ENCODE measurements at regions not wholly inside any gene's neighbourhood (a gene's known extent, or its start where the extent isn't known, plus 50 kb on each side); places are given as distances from the start of the nearest gene placed in this dataset.
"Not testable (repeated sequence)": the region's sequence is repeated elsewhere in the genome, so short reads cannot be mapped to it uniquely, and the experiment has no call there.

DNA sequence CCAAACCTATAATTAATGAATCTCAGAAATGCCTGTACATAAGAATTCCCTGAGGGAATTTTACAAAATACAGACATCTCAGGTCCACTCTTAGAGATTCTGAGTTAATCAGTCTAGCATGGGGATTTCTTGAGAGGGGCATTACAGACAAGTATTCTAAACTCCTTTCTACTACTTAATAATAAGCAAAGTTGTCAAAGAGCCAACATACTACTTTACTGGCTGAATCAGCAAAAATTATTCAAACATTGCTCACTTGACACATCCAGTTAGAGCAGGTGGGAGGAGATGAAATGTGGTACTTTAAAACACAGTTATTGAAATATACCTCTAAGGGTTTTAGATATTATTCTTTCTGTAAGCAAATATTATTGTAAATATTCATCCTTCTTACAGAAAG is 1164.7 kb downstream of the CDY2B start:
- DNase-seq (no peak), ATAC-seq (no peak)
- intact Hi-C loops (cut with micrococcal nuclease) = no loop called here

DNA sequence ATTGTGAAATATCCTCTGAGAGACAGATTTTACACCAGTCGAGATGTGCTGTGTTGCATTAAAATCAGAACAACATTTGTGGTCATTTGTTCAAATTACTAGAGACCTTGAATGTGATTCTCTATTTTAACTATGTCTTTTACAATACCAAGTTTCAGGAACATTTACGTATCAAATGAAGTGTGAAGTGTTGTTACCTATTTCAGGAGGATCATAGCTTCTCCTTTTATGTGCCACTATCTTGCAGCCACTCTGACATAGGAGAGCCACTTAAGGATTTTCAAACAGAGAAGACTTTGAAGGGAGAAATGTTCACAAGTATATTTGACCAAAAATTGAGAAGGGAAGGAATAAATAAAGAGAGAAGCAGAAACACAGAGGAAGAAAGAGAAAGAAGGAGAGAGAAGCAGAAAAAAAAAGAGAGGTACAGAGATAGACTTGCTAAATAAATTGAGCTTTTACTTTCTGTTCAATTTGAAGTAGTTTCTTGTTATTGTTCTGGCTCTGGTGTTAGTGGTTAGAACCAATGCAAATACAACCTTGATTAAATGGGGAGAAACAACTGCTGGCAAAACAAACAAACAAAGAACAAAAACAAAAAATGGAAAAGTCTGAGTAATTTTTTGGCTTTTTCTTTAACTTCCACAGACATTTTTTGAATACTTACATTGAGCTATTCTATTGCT is 1206.8 kb downstream of the CDY2B start:
- DNase-seq = no peak
- no peak for ATAC-seq
- intact Hi-C loops (cut with micrococcal nuclease) = no loop called here

DNA sequence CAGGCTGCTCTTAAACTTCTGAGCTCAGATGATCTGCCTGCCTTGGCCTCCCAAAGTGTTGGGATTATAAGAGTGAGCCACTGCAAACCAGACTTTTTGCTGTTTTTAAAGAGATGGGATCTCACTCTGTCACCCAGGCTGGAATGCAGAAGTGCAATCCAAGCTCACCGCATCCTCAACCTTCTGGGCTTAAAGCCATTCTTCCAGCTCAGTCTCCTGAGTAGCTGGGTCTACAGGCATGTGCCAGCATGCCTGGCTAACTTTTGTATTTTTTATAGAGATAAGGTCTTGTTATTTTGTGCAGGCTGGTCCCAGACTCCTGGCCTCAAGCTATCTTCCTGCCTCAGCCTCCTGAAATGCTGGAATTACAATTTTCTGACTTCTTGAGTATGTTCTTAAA is 1211.6 kb downstream of the CDY2B start:
- ATAC-seq = no peak
- no peak for DNase-seq
- intact Hi-C loops (cut with micrococcal nuclease) = no loop called here

DNA sequence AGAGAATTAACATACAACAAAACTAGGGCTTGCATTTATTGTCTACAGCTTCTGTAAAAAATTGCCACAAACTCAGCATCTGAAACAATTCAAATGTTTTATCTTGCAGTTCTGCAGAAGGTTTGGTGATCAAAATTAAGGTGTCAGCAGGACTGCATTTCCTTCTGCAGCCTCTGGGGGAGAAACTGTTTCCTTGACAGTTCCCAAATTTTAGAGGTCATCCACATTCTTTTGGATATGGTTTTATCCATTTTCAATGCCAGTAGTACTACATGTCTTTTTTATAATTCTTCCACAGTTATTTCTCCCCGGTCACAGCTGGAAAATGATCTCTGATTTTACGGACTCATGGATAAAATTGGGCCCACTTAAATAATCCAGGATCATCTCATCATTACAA is 1217.3 kb downstream of the CDY2B start:
- ATAC-seq (no peak), DNase-seq (no peak)
- intact Hi-C loops (cut with micrococcal nuclease) = no loop called here

DNA sequence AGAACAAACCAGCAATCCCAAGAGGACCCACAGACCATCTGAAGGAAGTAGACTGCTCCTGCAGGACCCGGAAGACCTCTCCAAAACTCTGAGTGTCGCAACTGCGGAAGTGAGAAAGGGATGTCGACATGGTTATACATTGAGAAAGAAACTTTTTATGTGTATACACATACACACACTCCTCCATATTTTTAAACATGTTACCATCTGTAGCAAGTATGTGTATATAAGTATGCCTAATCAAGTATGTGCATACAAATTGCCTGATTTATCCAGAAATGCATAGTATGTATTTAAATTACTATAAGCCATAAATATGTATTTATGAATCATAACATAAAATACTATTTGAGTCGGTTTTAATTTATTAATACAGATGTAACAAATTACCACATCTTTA is 1220.7 kb downstream of the CDY2B start:
- intact Hi-C loops (cut with micrococcal nuclease) = no loop called here
- ATAC-seq = no peak
- no peak for DNase-seq

DNA sequence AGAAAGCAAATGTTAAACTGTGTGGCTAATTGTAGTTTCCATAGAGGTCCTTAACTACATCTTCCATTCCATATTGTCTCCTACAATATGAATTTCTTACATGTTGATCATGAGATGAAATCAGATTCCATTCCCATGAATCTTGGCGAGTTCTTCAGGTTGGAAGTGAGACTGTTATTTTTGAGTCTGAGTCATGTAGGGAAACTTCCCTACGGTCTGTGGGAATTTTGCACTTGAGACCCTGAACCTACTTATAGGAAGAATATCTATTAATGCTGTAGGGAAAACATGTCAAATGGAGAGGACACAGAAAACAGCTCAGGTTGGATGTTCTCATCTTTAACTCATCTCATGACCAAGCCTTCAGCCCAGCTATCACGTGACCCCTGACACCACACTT is 1226.0 kb downstream of the CDY2B start:
- ATAC-seq = no peak
- intact Hi-C loops (cut with micrococcal nuclease) = no loop called here

DNA sequence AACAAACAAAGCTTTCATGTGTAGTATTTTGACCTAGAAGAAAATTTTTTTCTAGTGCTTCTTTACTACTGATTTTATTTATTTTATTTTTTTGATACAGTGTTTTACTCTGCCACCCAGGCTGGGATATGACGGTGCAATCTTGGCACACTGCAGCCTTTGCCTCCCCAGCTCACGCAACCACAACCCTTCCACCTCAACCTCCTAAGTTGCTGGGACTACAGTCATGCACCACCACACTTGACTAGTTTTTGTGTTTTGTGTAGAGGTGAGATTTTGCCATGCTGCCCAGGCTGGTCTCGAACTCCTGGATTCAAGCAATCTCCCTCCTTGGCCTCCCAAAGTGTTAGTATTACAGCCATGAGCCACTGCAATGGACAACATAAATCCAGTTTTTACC is 1234.0 kb downstream of the CDY2B start:
- intact Hi-C loops (cut with micrococcal nuclease) = no loop called here
- DNase-seq = no peak

More for the DNA sequence above, 1226.0 kb downstream of the CDY2B start:
- no peak for DNase-seq

DNA sequence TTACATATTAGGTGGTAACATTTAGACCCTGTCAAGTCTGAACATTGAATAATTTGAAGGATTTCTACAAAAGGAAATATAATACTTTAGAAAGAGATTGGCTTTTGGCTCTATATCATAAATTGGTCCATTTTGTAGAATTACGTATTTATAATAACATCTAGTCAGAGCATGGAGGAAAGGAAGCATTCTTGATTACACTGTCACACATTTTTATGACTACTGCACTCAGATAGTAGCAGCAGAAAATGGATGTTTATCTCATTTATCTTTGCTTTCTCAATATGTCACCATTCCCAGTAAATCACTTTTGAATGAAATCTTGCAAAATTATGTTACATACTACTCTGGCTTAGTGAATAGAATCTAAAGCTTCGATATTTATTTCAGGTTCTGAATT is 1234.6 kb downstream of the CDY2B start:
- intact Hi-C loops (cut with micrococcal nuclease) = no loop called here
- ATAC-seq (no peak), DNase-seq (no peak)

More for the DNA sequence above, 1234.0 kb downstream of the CDY2B start:
- ATAC-seq = no peak

DNA sequence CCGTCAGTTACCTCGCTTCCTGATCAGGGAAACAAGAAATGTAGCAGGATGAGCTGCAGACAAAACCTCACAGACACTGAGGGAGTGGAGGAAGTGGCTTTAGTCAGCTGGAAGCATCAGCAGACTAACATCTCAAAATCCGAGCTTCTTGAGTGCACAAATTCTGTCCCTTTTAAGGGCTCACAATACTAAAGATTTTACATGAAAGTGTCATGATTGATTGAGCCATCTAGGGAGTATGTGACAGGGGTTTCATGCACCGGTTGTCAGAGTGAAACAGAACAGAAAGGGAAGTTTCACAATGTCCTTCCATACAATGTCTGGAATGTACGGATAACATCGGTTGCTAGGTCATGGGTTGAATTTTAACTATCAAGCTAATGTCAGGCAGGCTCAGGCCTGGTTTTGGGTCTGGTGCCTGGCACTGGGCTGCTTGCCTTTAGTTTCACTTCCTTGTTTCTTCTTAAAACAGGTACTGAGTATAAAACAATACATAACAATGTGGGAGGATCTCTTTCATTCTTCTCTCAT is 1235.7 kb downstream of the CDY2B start:
- DNase-seq (no peak), ATAC-seq (no peak)
- intact Hi-C loops (cut with micrococcal nuclease) = no loop called here

DNA sequence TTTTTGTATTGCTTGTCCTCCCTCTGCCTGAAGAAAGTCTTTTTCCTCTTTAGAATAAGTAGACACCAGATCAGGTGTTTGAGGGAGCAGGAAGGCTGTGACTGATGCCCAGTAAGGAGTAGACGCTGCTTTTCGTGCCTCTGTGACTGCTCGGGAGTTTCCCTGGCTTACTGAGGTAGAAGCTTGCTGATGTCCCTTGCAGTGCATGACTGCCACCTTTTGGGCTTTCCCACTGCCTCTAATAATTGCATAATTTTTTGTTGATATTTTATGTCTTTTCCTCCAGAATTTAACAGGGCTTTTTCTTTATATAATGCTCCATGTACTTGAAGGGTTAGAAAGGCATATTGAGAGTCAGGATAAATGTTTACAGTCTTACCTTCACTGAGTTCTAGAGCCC is 1240.2 kb downstream of the CDY2B start:
- no peak for ATAC-seq
- no peak for DNase-seq
- intact Hi-C loops (cut with micrococcal nuclease) = no loop called here

DNA sequence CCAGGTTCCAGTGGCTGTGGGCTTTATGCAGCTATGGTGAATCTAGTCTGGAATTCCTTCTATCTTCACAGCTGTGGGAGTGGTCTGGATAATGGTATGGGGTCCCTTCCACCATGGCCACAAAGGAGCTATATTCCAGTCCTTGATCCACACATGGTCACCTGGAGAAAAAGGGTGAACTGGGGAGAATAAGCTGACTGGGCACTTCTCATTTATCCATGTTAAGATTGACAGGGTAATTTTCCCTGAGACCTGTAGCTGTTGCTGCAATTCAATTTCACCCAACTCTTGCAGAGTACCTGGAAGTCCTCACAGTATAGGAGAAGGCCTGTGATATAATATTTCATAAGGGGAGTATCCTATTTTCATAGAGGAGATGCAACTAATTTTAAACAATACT is 1241.3 kb downstream of the CDY2B start:
- DNase-seq; intact Hi-C loops (cut with micrococcal nuclease); ATAC-seq: not testable (repeated sequence)

DNA sequence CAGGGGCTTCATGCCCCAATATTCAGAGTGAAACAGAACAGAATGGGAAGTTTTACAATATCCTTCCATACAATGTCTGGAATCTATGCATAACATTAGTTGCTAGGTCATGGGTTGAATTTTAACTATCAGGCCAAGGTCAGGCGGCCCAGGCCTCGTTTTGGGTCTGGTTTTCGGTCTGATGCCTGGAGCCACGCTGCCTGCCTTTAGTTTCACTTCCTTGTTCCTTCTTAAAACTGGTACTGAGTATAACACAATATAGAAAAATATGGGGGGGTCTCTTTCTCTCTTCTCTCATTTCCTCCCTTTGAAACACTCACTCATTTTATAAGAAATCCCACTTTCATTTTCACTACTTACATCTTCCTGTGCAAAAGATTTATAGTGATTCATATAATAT is 1243.8 kb downstream of the CDY2B start:
- ATAC-seq (no peak), DNase-seq (no peak)
- intact Hi-C loops (cut with micrococcal nuclease) = no loop called here

DNA sequence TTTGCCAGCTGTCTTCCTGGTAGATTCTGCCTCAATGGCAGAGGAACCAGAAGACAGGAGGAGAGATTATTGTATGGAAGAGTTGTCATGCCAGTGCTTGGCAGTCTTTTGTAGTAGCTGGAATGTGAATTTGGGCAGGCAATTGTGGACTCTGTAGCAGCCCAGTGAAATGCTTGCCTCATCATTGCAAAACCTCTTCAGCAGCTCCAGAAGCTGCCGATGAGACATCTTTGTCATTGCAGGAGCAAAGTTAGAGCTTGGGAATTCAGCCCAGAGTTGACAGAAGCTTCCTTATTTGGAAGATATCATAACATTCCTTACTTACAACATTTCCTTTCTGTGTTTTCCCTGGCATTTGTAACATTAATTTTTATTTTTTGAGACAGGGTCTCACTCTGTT is 1250.9 kb downstream of the CDY2B start:
- intact Hi-C loops (cut with micrococcal nuclease) = no loop called here
- no peak for ATAC-seq
- DNase-seq = no peak

DNA sequence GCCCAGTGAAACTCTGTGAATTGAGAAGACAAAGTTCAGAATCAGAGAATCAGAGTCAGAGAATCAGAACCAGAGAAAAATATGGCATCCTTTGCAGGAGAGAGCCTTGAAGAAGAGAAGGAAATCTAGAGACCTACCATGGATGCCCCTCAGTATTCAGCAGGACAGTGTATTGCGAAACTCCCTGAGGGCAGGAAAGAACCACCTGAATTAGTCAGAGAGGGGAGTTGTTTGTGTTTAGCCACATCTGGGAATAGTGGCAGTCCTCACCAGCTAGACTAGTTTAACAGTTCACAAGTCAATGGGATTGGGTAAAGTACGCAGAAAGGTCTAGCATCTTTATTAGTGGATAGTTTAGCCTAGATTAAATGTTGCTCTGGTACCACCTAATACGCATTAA is 1252.9 kb downstream of the CDY2B start:
- intact Hi-C loops (cut with micrococcal nuclease) = no loop called here
- DNase-seq (no peak), ATAC-seq (no peak)

DNA sequence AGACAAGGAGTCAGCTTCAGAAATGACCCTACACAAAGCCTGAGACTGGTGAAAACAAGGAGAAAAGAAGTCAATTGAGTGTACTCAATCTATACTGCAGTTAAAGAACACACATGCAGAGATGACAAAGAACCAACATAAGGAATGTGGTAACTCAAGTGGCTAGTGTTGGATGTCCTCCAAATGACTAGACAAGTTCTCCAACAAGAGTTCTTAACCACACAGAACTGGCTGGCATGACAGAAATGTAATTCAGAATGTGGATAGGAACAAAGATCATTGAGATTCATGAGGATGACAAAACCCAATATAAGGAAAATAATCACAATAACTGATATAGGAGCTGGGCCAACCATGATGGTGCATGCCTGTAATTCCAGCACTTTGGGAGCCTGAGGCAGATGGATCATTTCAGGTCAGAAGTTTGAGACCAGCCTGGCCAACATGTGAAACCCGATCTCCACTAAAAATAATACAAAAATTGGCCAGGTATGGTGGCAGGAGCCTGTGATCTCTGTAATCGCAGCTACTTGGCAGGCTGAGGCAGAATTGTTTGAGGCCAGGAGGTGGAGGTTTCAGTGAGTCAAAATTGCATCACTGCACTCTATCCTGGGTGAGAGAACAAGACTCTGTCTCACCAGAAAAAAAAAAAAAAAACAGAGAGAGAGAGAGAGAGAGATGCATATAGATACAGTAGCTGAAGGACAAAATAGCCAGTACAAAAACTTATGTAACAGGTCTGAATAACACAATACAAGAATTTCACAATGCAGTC is 1263.6 kb downstream of the CDY2B start:
- no peak for ATAC-seq
- no peak for DNase-seq
- intact Hi-C loops (cut with micrococcal nuclease) = no loop called here

DNA sequence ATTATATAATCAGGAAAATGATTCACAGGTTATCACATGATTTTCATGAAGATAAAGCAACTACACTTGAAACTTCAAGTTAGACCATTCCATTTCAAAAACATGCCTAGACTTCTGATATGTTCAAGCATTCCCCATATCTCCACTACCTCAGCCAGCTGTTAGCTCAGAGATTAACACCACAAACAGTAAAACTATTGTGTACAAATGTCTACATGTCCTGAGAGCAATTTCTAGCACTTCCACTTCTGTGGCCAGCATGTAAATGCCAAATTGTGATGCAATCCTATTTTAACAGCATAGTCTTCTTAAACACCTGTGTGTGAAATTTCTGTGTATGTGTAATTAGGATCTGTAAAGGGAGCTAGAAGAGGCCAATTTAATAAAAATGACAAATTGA is 1271.3 kb downstream of the CDY2B start:
- ATAC-seq = no peak
- DNase-seq = no peak
- intact Hi-C loops (cut with micrococcal nuclease) = no loop called here

DNA sequence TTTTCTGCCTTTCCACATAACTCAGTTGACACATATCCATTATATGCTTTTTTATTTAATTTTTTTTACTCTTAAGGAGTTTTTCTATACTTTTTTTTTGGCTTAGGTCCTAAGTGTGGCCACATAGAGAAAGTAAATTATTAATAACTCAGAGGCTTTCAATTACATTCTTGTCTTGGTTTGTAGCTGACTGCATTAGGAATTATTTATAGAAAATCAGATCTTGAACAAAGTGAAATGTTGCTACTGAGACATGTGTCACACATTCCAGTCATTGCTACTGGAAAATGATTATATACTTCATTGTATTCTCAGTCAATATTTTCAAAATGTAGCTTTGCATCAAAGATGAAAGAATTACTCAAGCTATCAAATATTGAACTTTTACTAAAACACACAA is 1277.9 kb downstream of the CDY2B start:
- intact Hi-C loops (cut with micrococcal nuclease) = no loop called here
- no peak for ATAC-seq
- no peak for DNase-seq

DNA sequence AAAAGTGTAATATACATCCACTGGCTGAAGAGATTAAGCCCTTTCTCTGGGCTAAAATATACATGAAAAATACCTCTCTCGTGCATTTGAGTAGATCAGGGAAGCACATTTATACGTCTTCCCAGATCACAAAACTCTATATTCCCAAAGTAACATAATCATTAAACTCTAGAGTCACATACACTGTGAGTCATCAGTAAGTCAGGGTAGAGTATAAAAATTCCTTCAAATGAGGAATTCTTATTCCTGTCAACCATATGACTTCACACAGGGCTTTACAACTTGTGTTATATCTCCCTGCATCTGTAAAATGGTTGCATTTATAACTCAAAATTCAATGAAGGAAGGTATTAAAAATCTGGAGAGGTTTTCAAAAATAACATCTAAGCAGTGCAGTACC is 1278.4 kb downstream of the CDY2B start:
- intact Hi-C loops (cut with micrococcal nuclease) = no loop called here
- DNase-seq = no peak
- no peak for ATAC-seq

DNA sequence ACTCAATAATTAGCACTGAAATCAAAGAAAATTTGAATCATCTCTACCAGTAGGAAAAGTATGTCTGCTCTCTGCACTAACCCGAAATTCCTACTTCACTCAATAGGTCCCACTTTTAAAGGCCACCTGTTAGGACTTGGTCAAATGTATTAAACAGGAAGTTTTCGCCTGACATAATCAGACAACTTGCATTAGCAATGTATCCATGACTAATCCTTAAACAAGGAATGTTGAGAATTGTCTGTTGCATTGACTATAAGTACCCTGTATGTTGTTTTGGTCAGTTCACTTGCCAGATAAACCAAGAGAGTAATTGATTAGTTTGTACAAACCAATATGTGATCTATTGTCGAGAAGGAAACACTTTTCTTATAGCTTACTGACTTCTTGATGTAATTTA is 1308.0 kb downstream of the CDY2B start:
- intact Hi-C loops (cut with micrococcal nuclease) = no loop called here

DNA sequence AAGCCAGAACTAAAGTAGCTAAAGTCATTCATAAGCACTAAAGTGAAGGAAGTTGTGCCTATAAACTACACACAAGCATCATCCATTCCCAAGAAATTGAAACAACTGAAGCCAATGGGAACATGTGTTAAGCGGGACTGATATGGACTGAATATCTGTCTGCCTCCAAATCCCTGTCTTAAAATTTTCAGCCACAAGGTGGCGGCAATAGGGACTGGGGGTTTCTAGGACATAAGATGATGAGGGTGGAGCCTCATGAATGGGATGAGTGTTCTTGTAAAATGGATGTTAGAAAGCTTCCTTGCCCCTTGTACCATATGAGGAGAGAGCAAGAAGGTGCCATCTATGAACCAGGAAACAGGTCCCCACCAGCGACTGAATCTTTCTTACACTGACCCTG is 1317.5 kb downstream of the CDY2B start:
- intact Hi-C loops (cut with micrococcal nuclease) = no loop called here
- DNase-seq (no peak), ATAC-seq (no peak)

More for the DNA sequence above, 1308.0 kb downstream of the CDY2B start:
- ATAC-seq (no peak), DNase-seq (no peak)

DNA sequence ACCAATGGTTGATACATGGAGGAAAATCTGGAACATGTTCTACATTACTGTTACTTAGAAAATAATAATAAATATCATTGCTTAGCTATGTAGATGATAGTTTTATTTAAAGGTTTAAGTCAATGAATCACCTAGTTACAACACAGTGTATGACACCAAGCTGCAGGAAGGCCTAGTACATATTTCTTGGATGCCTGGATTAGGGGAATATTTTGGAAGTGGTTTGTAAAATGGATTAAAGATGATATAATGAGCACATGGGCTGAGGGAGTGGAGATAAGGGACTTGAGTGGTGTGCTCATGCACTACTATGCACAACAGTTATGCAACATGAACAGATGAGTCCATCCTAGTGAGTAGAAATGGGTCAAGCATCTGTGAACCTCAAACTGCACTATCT is 1358.0 kb downstream of the CDY2B start:
- intact Hi-C loops (cut with micrococcal nuclease) = no loop called here
- no peak for DNase-seq
- ATAC-seq = no peak

Measured in left ventricle myocardium superior (tissue), 1 donor.